ENCODE measurements at regions not wholly inside any gene's neighbourhood (a gene's known extent, or its start where the extent isn't known, plus 50 kb on each side); places are given as distances from the start of the nearest gene placed in this dataset.

- TF ChIP-seq CTCF (IDR thresholded peaks at IDR 0.05; ENCODE audit: control extremely low read depth, extremely low read depth, low read depth, missing control alignments), result no peak
- no peak for DNase-seq (ENCODE audit: extremely low spot score)
- CTCF ChIA-PET, result interaction anchor here (0.9 kb wide), 1 partner anchor 22 kb away, joined by 3 read pairs; no protein-coding TSS in a partner anchor
- POLR2A ChIA-PET, result no interaction called here
Measured at GRCh38 chr9:91065231-91066041, 263.8 kb downstream of the SYK start.

DNA sequence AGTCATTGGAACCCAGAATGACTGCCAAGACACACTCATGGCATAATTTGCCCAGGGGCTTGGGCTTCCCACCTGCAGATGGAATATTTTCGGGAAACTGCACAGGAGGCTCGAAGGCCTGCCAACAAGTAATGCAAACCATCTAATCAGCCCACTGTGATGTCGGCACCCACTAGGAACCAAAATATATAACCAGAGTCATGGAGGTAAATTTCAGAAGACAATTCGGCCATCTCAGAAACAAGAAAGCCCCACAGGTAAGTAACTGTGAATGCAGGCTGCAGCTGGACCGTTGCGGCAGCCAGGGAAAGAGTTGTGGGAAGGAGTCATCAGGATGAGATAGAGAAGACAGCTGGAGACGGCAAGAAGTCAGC, 264.4 kb downstream of the SYK start:
- POLR2A ChIA-PET, result no interaction called here
- CTCF ChIA-PET, result no interaction called here
- DNase-seq (ENCODE audit: extremely low spot score), result no peak
- TF ChIP-seq CTCF (IDR thresholded peaks at IDR 0.05; ENCODE audit: control extremely low read depth, extremely low read depth, low read depth, missing control alignments), result no peak

GRCh38 chr9:91066856-91067255, 265.2 kb downstream of the SYK start:
- TF ChIP-seq CTCF (IDR thresholded peaks at IDR 0.05; ENCODE audit: control extremely low read depth, extremely low read depth, low read depth, missing control alignments), result no peak
- DNase-seq (ENCODE audit: extremely low spot score), result no peak
- ChIA-PET CTCF (interaction anchor here (1.1 kb wide), 1 partner anchor 23 kb away, joined by 3 read pairs; no protein-coding TSS in a partner anchor), POLR2A (no interaction called here)

DNA sequence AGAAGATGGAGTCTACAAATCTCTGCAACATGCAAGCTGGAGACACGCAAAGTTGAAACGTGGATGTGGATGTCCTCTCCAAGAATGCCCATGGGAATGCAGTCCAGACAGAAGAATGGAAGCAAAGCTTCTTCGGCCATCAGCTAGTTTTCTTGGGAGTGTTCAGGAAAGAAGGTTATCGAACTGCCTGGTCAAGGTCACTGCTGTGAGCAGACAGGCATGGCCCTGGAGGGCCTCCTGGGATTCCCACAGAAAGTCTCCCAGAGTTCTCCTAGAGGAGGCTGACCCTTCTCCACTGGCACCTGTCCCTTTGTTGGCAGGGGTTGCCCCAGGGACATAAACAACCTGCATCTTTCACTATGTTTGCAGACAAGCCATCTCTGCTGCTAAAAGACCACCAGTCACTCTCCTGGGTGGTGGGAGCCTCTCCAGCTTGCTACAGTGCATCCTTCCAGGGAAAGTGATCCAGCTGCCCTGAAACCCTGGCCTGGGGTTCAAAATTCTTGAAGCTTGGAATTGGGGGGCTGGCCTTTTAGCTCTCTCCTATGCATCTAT, 265.8 kb downstream of the SYK start:
- CTCF ChIA-PET, result interaction anchor here (1.1 kb wide), 1 partner anchor 22 kb away, joined by 3 read pairs; no protein-coding TSS in a partner anchor
- POLR2A ChIA-PET, result no interaction called here
- no peak for TF ChIP-seq CTCF (IDR thresholded peaks at IDR 0.05; ENCODE audit: control extremely low read depth, extremely low read depth, low read depth, missing control alignments)
- DNase-seq (ENCODE audit: extremely low spot score), result no peak

GRCh38 chr9:91071184-91071990, 269.8 kb downstream of the SYK start:
- DNase-seq (ENCODE audit: extremely low spot score), result no peak
- CTCF ChIA-PET, result interaction anchor here (1.5 kb wide), 1 partner anchor 29 kb away, joined by 3 read pairs; no protein-coding TSS in a partner anchor
- POLR2A ChIA-PET, result interaction anchor here (0.7 kb wide), 1 partner anchor 259 kb away, joined by 3 read pairs; no protein-coding TSS in a partner anchor
- no peak for TF ChIP-seq CTCF (IDR thresholded peaks at IDR 0.05; ENCODE audit: control extremely low read depth, extremely low read depth, low read depth, missing control alignments)

GRCh38 chr9:91073049-91073810, 271.6 kb downstream of the SYK start:
- CTCF ChIA-PET, result no interaction called here
- DNase-seq (ENCODE audit: extremely low spot score), result no peak
- no peak for TF ChIP-seq CTCF (IDR thresholded peaks at IDR 0.05; ENCODE audit: control extremely low read depth, extremely low read depth, low read depth, missing control alignments)
- POLR2A ChIA-PET, result no interaction called here

Data from GM10248 (cell line).